OCI-LY3 (cell line): ENCODE measurements at regions not wholly inside any gene's neighbourhood (a gene's known extent, or its start where the extent isn't known, plus 50 kb on each side); places are given as distances from the start of the nearest gene placed in this dataset.

Experiments
- H2AFZ ChIP-seq: fragments of 200-600, 300-600 bp; shearing (Covaris generic); 2 replicates; pipeline ENCODE4 v1.6.0; 2014; ENCODE audit warnings: antibody characterized with exemption, low read depth, low read length
- H3K27ac ChIP-seq: fragments of 200-600, 300-600 bp; sonication (generic); 2 replicates; pipeline ENCODE4 v1.5.1; 2014; ENCODE audit warnings: mild to moderate bottlenecking, low read length, moderate library complexity, mixed read lengths
- H3K27me3 ChIP-seq: fragments of 200-600, 300-600 bp; sonication (generic); 2 replicates; pipeline ENCODE4 v1.6.1; 2014; ENCODE audit warnings: low read depth, low read length, mixed read lengths
- H3K36me3 ChIP-seq: fragments of 200-600, 300-600 bp; sonication (generic); replicated peaks from 2 replicates; pipeline ENCODE3; 2014; ENCODE audit warnings: low read depth, low read length, mixed read lengths
- H3K4me1 ChIP-seq: fragments of 300-600, 200-600 bp; sonication (generic); 2 replicates; pipeline ENCODE4 v1.6.1; 2014; ENCODE audit warnings: low read length, mixed read lengths
- H3K4me2 ChIP-seq: fragments of 200-600, 300-600 bp; sonication (generic); 2 replicates; pipeline ENCODE4 v1.6.1; 2014; ENCODE audit warnings: low read length, mixed read lengths
- H3K4me3 ChIP-seq: fragments of 300-600, 200-600 bp; sonication (generic); 2 replicates; pipeline ENCODE4 v1.5.1; 2014; ENCODE audit warnings: antibody characterized with exemption, mild to moderate bottlenecking, low read length, moderate library complexity
- H3K79me2 ChIP-seq: fragments of 300-600, 200-600 bp; shearing (Covaris generic); 2 replicates; pipeline ENCODE4 v1.6.1; 2014; ENCODE audit warnings: mild to moderate bottlenecking, low read length, mixed read lengths
- H3K9ac ChIP-seq: fragments of 300-600, 200-600 bp; shearing (Covaris generic); 2 replicates; pipeline ENCODE4 v1.6.0; 2014; ENCODE audit warnings: mild to moderate bottlenecking, low read length, moderate library complexity
- H3K9me3 ChIP-seq: fragments of 200-600, 300-600 bp; shearing (Covaris generic); 2 replicates; pipeline ENCODE4 v1.6.1; 2014; ENCODE audit warnings: low read length, mixed read lengths; ENCODE audit not compliant: insufficient read depth
- H4K20me1 ChIP-seq: fragments of 200-600, 300-600 bp; sonication (generic); 2 replicates; pipeline ENCODE4 v1.6.1; 2016; ENCODE audit warnings: low read length, mixed read lengths; ENCODE audit not compliant: insufficient read depth
- EZH2phosphoT487 ChIP-seq: fragments of 200-600 bp; shearing (Covaris generic); IDR thresholded peaks from 2 replicates; pipeline ENCODE4 v1.6.1; 2018; ENCODE audit warnings: antibody characterized with exemption, mixed run types, low read depth
- TF ChIP-seq, protein P1 (sequence below): fragments of 200-600, 300-600 bp; sonication (generic); IDR thresholded peaks from 2 replicates; pipeline ENCODE4 v1.5.1; 2014; ENCODE audit warnings: antibody characterized with exemption, low read length, low read depth

DNA sequence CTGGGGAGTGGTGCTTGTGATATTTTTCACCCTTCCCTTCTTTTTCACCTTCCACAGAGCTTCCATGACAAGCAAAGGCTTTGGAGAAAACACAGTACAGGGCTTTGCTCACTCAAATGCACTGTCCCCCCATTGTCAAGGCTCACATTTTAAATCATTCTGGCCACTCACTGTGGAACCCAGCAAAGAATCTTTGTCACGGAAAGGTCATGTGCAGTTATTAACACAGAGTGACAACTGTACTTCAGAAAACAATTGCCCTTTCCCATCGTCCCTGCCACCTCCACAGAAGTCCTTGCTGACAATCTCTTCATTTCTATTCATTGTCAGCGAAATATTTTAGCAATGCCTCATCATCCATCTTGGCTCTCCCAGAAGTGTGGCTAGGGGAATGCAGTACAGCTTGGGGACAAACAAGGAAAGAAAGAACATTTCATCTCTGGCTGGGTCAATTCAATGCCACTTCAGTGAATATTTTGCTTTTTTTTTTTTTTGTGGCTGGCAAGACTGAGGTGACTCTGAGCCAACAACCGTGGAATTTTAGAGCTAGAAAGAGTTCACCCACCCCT lies 851.0 kb downstream of the KCNMA1 start:
- no peaks in the 10 kb centered on the region for H3K79me2 ChIP-seq
- no peak overlapping the region for H3K4me2 ChIP-seq
- no peak overlapping the region for H3K9ac ChIP-seq
- no peaks in the 10 kb centered on the region for H3K27me3 ChIP-seq
- no peaks in the 10 kb centered on the region for H3K36me3 ChIP-seq
- H4K20me1 ChIP-seq = no peaks in the 10 kb centered on the region
- H3K4me3 ChIP-seq = no peak overlapping the region
- H2AFZ ChIP-seq = no peak overlapping the region
- no peak overlapping the region for H3K27ac ChIP-seq
- no peaks in the 10 kb centered on the region for H3K4me1 ChIP-seq
- no peaks in the 10 kb centered on the region for H3K9me3 ChIP-seq
- no peak for TF ChIP-seq EZH2phosphoT487
- TF ChIP-seq, protein P1, sequence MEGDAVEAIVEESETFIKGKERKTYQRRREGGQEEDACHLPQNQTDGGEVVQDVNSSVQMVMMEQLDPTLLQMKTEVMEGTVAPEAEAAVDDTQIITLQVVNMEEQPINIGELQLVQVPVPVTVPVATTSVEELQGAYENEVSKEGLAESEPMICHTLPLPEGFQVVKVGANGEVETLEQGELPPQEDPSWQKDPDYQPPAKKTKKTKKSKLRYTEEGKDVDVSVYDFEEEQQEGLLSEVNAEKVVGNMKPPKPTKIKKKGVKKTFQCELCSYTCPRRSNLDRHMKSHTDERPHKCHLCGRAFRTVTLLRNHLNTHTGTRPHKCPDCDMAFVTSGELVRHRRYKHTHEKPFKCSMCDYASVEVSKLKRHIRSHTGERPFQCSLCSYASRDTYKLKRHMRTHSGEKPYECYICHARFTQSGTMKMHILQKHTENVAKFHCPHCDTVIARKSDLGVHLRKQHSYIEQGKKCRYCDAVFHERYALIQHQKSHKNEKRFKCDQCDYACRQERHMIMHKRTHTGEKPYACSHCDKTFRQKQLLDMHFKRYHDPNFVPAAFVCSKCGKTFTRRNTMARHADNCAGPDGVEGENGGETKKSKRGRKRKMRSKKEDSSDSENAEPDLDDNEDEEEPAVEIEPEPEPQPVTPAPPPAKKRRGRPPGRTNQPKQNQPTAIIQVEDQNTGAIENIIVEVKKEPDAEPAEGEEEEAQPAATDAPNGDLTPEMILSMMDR = no peak

DNA sequence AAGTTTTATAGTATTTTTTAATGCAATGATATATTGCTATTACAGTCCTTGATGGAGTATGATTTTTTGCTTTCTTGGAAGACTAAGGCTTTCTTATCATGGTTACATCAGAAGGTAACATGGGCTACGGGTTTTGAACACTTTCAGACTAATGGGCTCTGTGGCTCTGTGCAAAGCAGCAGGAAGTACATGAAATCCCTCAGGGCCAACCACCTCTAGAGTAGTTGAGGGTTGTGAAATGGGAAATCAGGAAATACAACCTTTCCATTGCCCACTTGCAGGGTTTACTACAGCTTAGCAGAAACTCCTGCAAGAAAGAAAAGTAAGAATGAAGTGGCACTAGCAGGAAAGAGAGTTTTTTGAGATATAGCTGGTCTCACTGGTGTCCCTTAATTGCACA lies 853.5 kb downstream of the KCNMA1 start:
- Histone ChIP-seq H3K79me2 (no peaks in the 10 kb centered on the region), H3K36me3 (no peaks in the 10 kb centered on the region), H3K4me2 (no peak overlapping the region), H3K9ac (no peak overlapping the region), H3K4me3 (no peak overlapping the region), H3K27ac (no peak overlapping the region), H4K20me1 (no peaks in the 10 kb centered on the region), H3K4me1 (no peaks in the 10 kb centered on the region), H3K27me3 (no peaks in the 10 kb centered on the region), H2AFZ (no peak overlapping the region), H3K9me3 (no peaks in the 10 kb centered on the region)
- TF ChIP-seq, protein P1 = no peak
- no peak for TF ChIP-seq EZH2phosphoT487

DNA sequence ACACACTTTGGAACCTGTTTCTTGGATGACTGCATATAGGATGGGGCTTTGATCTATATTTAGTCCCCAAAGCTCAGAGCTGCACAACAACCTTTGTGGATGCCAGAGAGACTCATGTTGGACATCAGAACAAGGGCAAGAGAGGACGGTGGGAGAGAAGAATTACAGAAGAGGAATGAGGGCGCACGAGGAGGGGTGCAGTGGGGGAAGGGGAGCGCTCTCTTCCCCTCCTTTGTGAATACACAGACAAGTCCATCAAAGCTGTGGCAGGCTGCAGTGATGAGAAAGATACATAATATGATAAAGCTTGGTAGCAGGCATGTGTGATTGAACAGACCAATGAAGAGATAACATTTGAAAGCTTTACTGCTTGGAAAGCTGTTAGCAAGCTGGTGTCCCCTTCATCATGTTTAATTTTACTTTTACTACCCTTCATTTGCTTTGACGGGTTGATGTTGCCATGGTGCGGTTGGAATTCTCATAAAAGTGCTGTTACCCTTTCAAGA lies 857.8 kb downstream of the KCNMA1 start:
- TF ChIP-seq, protein P1 = no peak
- TF ChIP-seq EZH2phosphoT487 = no peak
- H3K4me2 ChIP-seq = no peak overlapping the region

DNA sequence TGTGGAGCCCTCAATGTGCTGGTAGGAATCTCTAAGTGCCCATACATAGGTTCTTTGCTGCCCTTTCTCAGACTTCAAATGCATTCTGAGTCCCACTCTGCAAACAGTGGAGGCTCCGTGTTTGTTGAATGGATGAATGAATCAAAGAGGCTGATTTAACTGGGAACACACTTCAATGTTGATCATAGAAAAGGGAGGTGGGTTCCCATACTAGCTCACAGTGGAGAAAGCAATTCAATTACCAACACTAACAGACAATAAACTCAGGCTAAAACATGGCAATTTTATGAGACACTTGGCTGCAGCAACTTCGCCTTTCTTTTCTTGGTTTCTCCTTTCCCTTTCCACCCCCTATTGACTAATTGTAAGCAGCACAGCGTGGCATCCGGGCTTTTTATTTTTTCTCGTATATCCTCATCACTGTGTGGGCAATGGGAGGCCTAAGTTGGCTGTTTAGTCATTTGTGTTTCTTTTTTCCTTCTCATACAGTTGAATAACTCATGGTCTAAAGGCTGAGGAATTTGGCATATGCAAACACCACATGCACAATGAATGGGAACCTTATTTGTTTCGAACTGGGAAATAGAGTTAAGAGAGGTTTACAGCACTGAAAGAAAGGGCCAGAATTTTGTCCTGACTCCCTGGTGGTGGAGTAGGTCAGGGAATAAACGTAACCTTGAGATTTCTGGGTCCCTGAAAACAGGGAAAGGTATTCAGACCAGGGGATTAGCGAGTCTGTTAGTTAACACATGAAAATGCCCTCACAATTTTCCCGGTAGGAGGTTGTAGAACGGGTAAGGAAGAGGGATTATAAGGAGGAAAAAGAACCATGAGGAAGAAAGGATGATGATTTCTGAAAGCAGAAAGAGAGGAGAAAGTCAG lies 858.5 kb downstream of the KCNMA1 start:
- no peaks in the 10 kb centered on the region for H3K79me2 ChIP-seq
- H3K27me3 ChIP-seq = no peaks in the 10 kb centered on the region
- H4K20me1 ChIP-seq = no peaks in the 10 kb centered on the region
- no peak overlapping the region for H3K4me2 ChIP-seq
- H3K9me3 ChIP-seq = no peaks in the 10 kb centered on the region
- no peak for TF ChIP-seq EZH2phosphoT487
- TF ChIP-seq, protein P1 = no peak
- H3K27ac ChIP-seq = no peak overlapping the region
- H3K4me3 ChIP-seq = no peak overlapping the region
- H3K4me1 ChIP-seq = no peaks in the 10 kb centered on the region
- no peaks in the 10 kb centered on the region for H3K36me3 ChIP-seq
- no peak overlapping the region for H2AFZ ChIP-seq
- no peak overlapping the region for H3K9ac ChIP-seq

More for the DNA sequence above, 857.8 kb downstream of the KCNMA1 start:
- Histone ChIP-seq H3K27me3 (no peaks in the 10 kb centered on the region), H3K27ac (no peak overlapping the region), H4K20me1 (no peaks in the 10 kb centered on the region), H2AFZ (no peak overlapping the region), H3K9me3 (no peaks in the 10 kb centered on the region), H3K36me3 (no peaks in the 10 kb centered on the region), H3K79me2 (no peaks in the 10 kb centered on the region), H3K4me3 (no peak overlapping the region), H3K9ac (no peak overlapping the region), H3K4me1 (no peaks in the 10 kb centered on the region)
